ENCODE measurements at regions not wholly inside any gene's neighbourhood (a gene's known extent, or its start where the extent isn't known, plus 50 kb on each side); places are given as distances from the start of the nearest gene placed in this dataset.

- H3K27me3 ChIP-seq (ENCODE audit: control insufficient read depth, insufficient read depth, low read length): no peaks in the 10 kb centered on the region
- TF ChIP-seq CTCF (IDR thresholded peaks at IDR 0.05; ENCODE audit: insufficient read depth, low read length, poor library complexity, severe bottlenecking): no peak
- no peak overlapping the region for H3K4me3 ChIP-seq (ENCODE audit: low read depth, low read length)
- H3K36me3 ChIP-seq (ENCODE audit: control insufficient read depth, insufficient read depth, low read length): no peaks in the 10 kb centered on the region
- DNase-seq (ENCODE audit: low read depth): no peak
These were observed 448.9 kb upstream of the DPH6 start for GRCh38 chr15:35994876-35995275.

GRCh38 chr15:35998663-35999602 is 453.0 kb upstream of the DPH6 start:
- DNase-seq (ENCODE audit: low read depth): no peak
- TF ChIP-seq CTCF (IDR thresholded peaks at IDR 0.05; ENCODE audit: insufficient read depth, low read length, poor library complexity, severe bottlenecking): no peak
- no peaks in the 10 kb centered on the region for H3K36me3 ChIP-seq (ENCODE audit: control insufficient read depth, insufficient read depth, low read length)
- H3K27me3 ChIP-seq (ENCODE audit: control insufficient read depth, insufficient read depth, low read length): no peaks in the 10 kb centered on the region
- no peak overlapping the region for H3K4me3 ChIP-seq (ENCODE audit: low read depth, low read length)

GRCh38 chr15:36004891-36005490 is 459.0 kb upstream of the DPH6 start:
- Histone ChIP-seq H3K36me3 (ENCODE audit: control insufficient read depth, insufficient read depth, low read length) (no peaks in the 10 kb centered on the region), H3K4me3 (ENCODE audit: low read depth, low read length) (no peak overlapping the region), H3K27me3 (ENCODE audit: control insufficient read depth, insufficient read depth, low read length) (no peaks in the 10 kb centered on the region)
- no peak for DNase-seq (ENCODE audit: low read depth)
- TF ChIP-seq CTCF (IDR thresholded peaks at IDR 0.05; ENCODE audit: insufficient read depth, low read length, poor library complexity, severe bottlenecking): no peak

- no peak for TF ChIP-seq CTCF (IDR thresholded peaks at IDR 0.05; ENCODE audit: insufficient read depth, low read length, poor library complexity, severe bottlenecking)
- H3K36me3 ChIP-seq (ENCODE audit: control insufficient read depth, insufficient read depth, low read length): no peaks in the 10 kb centered on the region
- no peak for DNase-seq (ENCODE audit: low read depth)
- H3K27me3 ChIP-seq (ENCODE audit: control insufficient read depth, insufficient read depth, low read length): no peaks in the 10 kb centered on the region
- H3K4me3 ChIP-seq (ENCODE audit: low read depth, low read length): no peak overlapping the region
These were observed 459.6 kb upstream of the DPH6 start for GRCh38 chr15:36005542-36005941.

- Histone ChIP-seq H3K4me3 (ENCODE audit: low read depth, low read length) (no peak overlapping the region), H3K36me3 (ENCODE audit: control insufficient read depth, insufficient read depth, low read length) (no peaks in the 10 kb centered on the region), H3K27me3 (ENCODE audit: control insufficient read depth, insufficient read depth, low read length) (no peaks in the 10 kb centered on the region)
- DNase-seq (ENCODE audit: low read depth): no peak
- TF ChIP-seq CTCF (IDR thresholded peaks at IDR 0.05; ENCODE audit: insufficient read depth, low read length, poor library complexity, severe bottlenecking): no peak
These were observed 461.7 kb upstream of the DPH6 start for GRCh38 chr15:36007699-36008098.
